Activated CD8-positive, alpha-beta memory T cell treated with anti-CD3 and anti-CD28 coated beads, Interleukin-2, amount 50 U/mL, for 48 hours (primary cell): ENCODE measurements at regions not wholly inside any gene's neighbourhood (a gene's known extent, or its start where the extent isn't known, plus 50 kb on each side); places are given as distances from the start of the nearest gene placed in this dataset.

Experiments
- DNase-seq: peaks from one replicate; pipeline ENCODE4 v3.0.0-alpha.2; 2020

- DNase-seq = no peak
Measured at GRCh38 chr2:37425408-37425807, 81.0 kb downstream of the QPCT start.

- no peak for DNase-seq
Measured at GRCh38 chr2:37427241-37427640, 82.8 kb downstream of the QPCT start.

- DNase-seq = no peak
Measured at GRCh38 chr2:37436323-37436722, 91.9 kb downstream of the QPCT start.

GRCh38 chr2:37439131-37439642 is 94.8 kb downstream of the QPCT start:
- DNase-seq = no peak

GRCh38 chr2:37441055-37441454 is 96.6 kb downstream of the QPCT start:
- no peak for DNase-seq

- no peak for DNase-seq
Measured at GRCh38 chr2:37443082-37443481, 98.7 kb downstream of the QPCT start.

GRCh38 chr2:37447446-37447845 is 103.0 kb downstream of the QPCT start:
- no peak for DNase-seq

GRCh38 chr2:37448342-37449120 is 104.1 kb downstream of the QPCT start:
- DNase-seq = no peak

- DNase-seq = no peak
Measured at GRCh38 chr2:37449761-37450296, 105.4 kb downstream of the QPCT start.

GRCh38 chr2:37453027-37453426 is 108.6 kb downstream of the QPCT start:
- DNase-seq = no peak

- DNase-seq = no peak
Measured at GRCh38 chr2:37454851-37455762, 110.7 kb downstream of the QPCT start.

- DNase-seq = no peak
Measured at GRCh38 chr2:37456479-37456878, 112.0 kb downstream of the QPCT start.

GRCh38 chr2:37457401-37457901 is 113.0 kb downstream of the QPCT start:
- no peak for DNase-seq

GRCh38 chr2:37458133-37458532 is 113.7 kb downstream of the QPCT start:
- no peak for DNase-seq

GRCh38 chr2:37459095-37459981 is 114.9 kb downstream of the QPCT start:
- no peak for DNase-seq

- no peak for DNase-seq
Measured at GRCh38 chr2:37460896-37461229, 116.4 kb downstream of the QPCT start.

GRCh38 chr2:37464067-37464466 is 119.6 kb downstream of the QPCT start:
- no peak for DNase-seq

GRCh38 chr2:37466533-37467222 is 122.2 kb downstream of the QPCT start:
- no peak for DNase-seq

GRCh38 chr2:37468170-37468569 is 123.7 kb downstream of the QPCT start:
- no peak for DNase-seq

- DNase-seq = no peak
Measured at GRCh38 chr2:37469126-37469525, 124.7 kb downstream of the QPCT start.

- no peak for DNase-seq
Measured at GRCh38 chr2:37471104-37471503, 126.7 kb downstream of the QPCT start.

- DNase-seq = no peak
Measured at GRCh38 chr2:37471994-37472393, 127.6 kb downstream of the QPCT start.
